D721Med (cell line): ENCODE measurements at regions not wholly inside any gene's neighbourhood (a gene's known extent, or its start where the extent isn't known, plus 50 kb on each side); places are given as distances from the start of the nearest gene placed in this dataset.

Experiments
- DNase-seq: peaks from one replicate; pipeline ENCODE4 v3.0.0; 2011; ENCODE audit warnings: low spot score; ENCODE audit not compliant: insufficient read length
- FAIRE-seq: peaks from 2 replicates; lab custom pipeline; 2011; peaks lifted over from hg19 to GRCh38; lab: Jason Lieb, UNC
- CTCF ChIP-seq: IDR thresholded peaks from 2 replicates; pipeline ENCODE4 v1.5.1; 2012; ENCODE audit warnings: mild to moderate bottlenecking, control low read depth; ENCODE audit not compliant: insufficient read depth; ENCODE audit errors: missing control alignments

GRCh38 chr6:71395731-71396409 lies 107.3 kb downstream of the OGFRL1 start:
- no peak for DNase-seq
- FAIRE-seq: no peak
- no peak for TF ChIP-seq CTCF

GRCh38 chr6:71396410-71396801 lies 107.8 kb downstream of the OGFRL1 start:
- FAIRE-seq: no peak
- DNase-seq: no peak
- TF ChIP-seq CTCF: no peak

GRCh38 chr6:71399279-71399678 lies 110.7 kb downstream of the OGFRL1 start:
- DNase-seq (no peak), FAIRE-seq (no peak)
- no peak for TF ChIP-seq CTCF

- no peak for DNase-seq
- FAIRE-seq: no peak
- TF ChIP-seq CTCF: no peak
Measured at GRCh38 chr6:71400852-71401251, 112.2 kb downstream of the OGFRL1 start.

- TF ChIP-seq CTCF: no peak
- no peak for FAIRE-seq
- DNase-seq: no peak
Measured at GRCh38 chr6:71402096-71402495, 113.5 kb downstream of the OGFRL1 start.

GRCh38 chr6:71403422-71404134 lies 115.0 kb downstream of the OGFRL1 start:
- TF ChIP-seq CTCF: no peak
- DNase-seq (no peak), FAIRE-seq (no peak)
